BJ (cell line): ENCODE measurements at regions not wholly inside any gene's neighbourhood (a gene's known extent, or its start where the extent isn't known, plus 50 kb on each side); places are given as distances from the start of the nearest gene placed in this dataset.

ENCODE experiments used
- CTCF ChIA-PET: fragments of 350-600 bp; formaldehyde crosslinking; extraction: SDS; loops from one replicate; lab custom pipeline; 2021; ENCODE audit warnings: antibody characterized with exemption, inconsistent platforms; lab: Yijun Ruan, JAX
- POLR2A ChIA-PET: fragments of 300-600 bp; sonication (Branson Sonifier 250); formaldehyde crosslinking; extraction: SDS; loops from one replicate; lab custom pipeline; 2021; ENCODE audit warnings: antibody characterized with exemption; lab: Charles Lee
- DNase-seq: peaks from one replicate; pipeline ENCODE4 v3.0.0-alpha.2; 2011; ENCODE audit warnings: low read depth
- H3K27me3 ChIP-seq: 2 replicates; pipeline ENCODE4 v1.6.0; 2011; ENCODE audit warnings: low read length; ENCODE audit not compliant: control insufficient read depth, insufficient read depth
- H3K36me3 ChIP-seq: 2 replicates; pipeline ENCODE4 v1.5.1; 2011; ENCODE audit warnings: low read length; ENCODE audit not compliant: control insufficient read depth, insufficient read depth
- H3K4me3 ChIP-seq: 2 replicates; pipeline ENCODE4 v1.5.1; 2011; ENCODE audit warnings: low read depth, mild to moderate bottlenecking, control low read depth, low read length
- CTCF ChIP-seq: IDR thresholded peaks from 2 replicates; pipeline ENCODE4 v1.5.1; 2011; ENCODE audit warnings: low read depth, mild to moderate bottlenecking, control low read depth, inconsistent platforms, low read length, moderate library complexity; ENCODE audit not compliant: insufficient read depth

- Histone ChIP-seq H3K27me3 (no peaks in the 10 kb centered on the region), H3K4me3 (no peak overlapping the region), H3K36me3 (no peaks in the 10 kb centered on the region)
- no peak for TF ChIP-seq CTCF
- ChIA-PET POLR2A (no interaction called here), CTCF (interaction anchor here (0.8 to 1.9 kb wide), 6 partner anchors 9 to 623 kb away, joined by 3 to 7 read pairs (median 4); no protein-coding TSS in a partner anchor)
- DNase-seq: no peak
Observed at GRCh38 chr2:42901076-42901640, 108.8 kb upstream of the HAAO start.

GRCh38 chr2:42900289-42900891 is 108.0 kb upstream of the HAAO start:
- no peak for DNase-seq
- TF ChIP-seq CTCF: no peak
- Histone ChIP-seq H3K27me3 (no peaks in the 10 kb centered on the region), H3K36me3 (no peaks in the 10 kb centered on the region), H3K4me3 (no peak overlapping the region)
- CTCF ChIA-PET: interaction anchor here (0.8 to 1.9 kb wide), 8 partner anchors 10 to 340 kb away, joined by 3 to 9 read pairs (median 4); no protein-coding TSS in a partner anchor
- POLR2A ChIA-PET: interaction anchor here (0.9 kb wide), 1 partner anchor 18 kb away, joined by 4 read pairs; no protein-coding TSS in a partner anchor

- ChIA-PET CTCF (interaction anchor here (1.2 kb wide), 1 partner anchor 39 kb away, joined by 3 read pairs; no protein-coding TSS in a partner anchor), POLR2A (no interaction called here)
Observed at GRCh38 chr2:42897358-42897757, 105.0 kb upstream of the HAAO start.

GRCh38 chr2:42895791-42896135 is 103.4 kb upstream of the HAAO start:
- POLR2A ChIA-PET: no interaction called here
- H3K36me3 ChIP-seq: no peaks in the 10 kb centered on the region
- no peaks in the 10 kb centered on the region for H3K27me3 ChIP-seq
- CTCF ChIA-PET: no interaction called here
- TF ChIP-seq CTCF: no peak
- no peak for DNase-seq
- H3K4me3 ChIP-seq: no peak overlapping the region

More at GRCh38 chr2:42897358-42897757, 105.0 kb upstream of the HAAO start:
- no peak for DNase-seq
- no peaks in the 10 kb centered on the region for H3K36me3 ChIP-seq
- TF ChIP-seq CTCF: no peak
- H3K27me3 ChIP-seq: no peaks in the 10 kb centered on the region
- H3K4me3 ChIP-seq: no peak overlapping the region

GRCh38 chr2:42895134-42895790 is 102.9 kb upstream of the HAAO start:
- ChIA-PET CTCF (interaction anchor here (1.0 kb wide), 1 partner anchor 18 kb away, joined by 3 read pairs; no protein-coding TSS in a partner anchor), POLR2A (no interaction called here)
- TF ChIP-seq CTCF: no peak

More at GRCh38 chr2:42895134-42895790, 102.9 kb upstream of the HAAO start:
- no peaks in the 10 kb centered on the region for H3K27me3 ChIP-seq
- H3K36me3 ChIP-seq: no peaks in the 10 kb centered on the region
- no peak for DNase-seq
- H3K4me3 ChIP-seq: no peak overlapping the region
